PC-3 (cell line): ENCODE measurements at regions not wholly inside any gene's neighbourhood (a gene's known extent, or its start where the extent isn't known, plus 50 kb on each side); places are given as distances from the start of the nearest gene placed in this dataset.

ENCODE experiments used
- EZH2 ChIP-seq: fragments of 300-600 bp; sonication (generic); IDR thresholded peaks from one replicate; pipeline ENCODE4 v1.6.1; 2017; ENCODE audit warnings: antibody characterized with exemption, mild to moderate bottlenecking, low read length; ENCODE audit not compliant: unreplicated experiment
- EZH2phosphoT487 ChIP-seq: fragments of 300-600 bp; sonication (generic); IDR thresholded peaks from 2 replicates; pipeline ENCODE4 v1.6.1; 2018; ENCODE audit warnings: mild to moderate bottlenecking, antibody characterized with exemption, low read length, borderline replicate concordance
- TF ChIP-seq, protein P1 (sequence below): fragments of 300-600 bp; sonication (generic); conservative IDR thresholded peaks from 2 replicates; pipeline ENCODE4 v1.5.1; 2017; ENCODE audit warnings: antibody characterized with exemption, low read depth, mild to moderate bottlenecking, low read length

DNA sequence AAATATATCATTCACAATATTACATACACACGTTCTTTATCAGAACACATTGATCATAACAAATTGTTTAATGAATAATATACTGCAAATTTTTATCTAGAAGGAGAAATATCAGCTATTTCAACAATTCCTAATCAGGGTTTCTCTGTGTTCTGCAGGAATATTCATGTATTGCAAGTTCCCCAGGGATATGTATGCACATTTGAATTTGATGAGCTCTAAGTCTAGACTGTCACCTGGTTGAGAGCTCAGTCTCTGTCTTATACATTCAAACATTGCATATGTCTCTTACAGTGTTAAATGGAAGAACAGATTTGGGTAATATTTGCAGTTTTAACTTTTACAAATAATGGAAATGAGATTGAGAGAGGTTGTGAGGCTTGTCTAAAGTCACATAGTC is 829.7 kb downstream of the CDH11 start:
- TF ChIP-seq, protein P1, sequence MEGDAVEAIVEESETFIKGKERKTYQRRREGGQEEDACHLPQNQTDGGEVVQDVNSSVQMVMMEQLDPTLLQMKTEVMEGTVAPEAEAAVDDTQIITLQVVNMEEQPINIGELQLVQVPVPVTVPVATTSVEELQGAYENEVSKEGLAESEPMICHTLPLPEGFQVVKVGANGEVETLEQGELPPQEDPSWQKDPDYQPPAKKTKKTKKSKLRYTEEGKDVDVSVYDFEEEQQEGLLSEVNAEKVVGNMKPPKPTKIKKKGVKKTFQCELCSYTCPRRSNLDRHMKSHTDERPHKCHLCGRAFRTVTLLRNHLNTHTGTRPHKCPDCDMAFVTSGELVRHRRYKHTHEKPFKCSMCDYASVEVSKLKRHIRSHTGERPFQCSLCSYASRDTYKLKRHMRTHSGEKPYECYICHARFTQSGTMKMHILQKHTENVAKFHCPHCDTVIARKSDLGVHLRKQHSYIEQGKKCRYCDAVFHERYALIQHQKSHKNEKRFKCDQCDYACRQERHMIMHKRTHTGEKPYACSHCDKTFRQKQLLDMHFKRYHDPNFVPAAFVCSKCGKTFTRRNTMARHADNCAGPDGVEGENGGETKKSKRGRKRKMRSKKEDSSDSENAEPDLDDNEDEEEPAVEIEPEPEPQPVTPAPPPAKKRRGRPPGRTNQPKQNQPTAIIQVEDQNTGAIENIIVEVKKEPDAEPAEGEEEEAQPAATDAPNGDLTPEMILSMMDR = no peak
- TF ChIP-seq EZH2 (no peak), EZH2phosphoT487 (no peak)
